HEK293 (cell line): ENCODE measurements at regions not wholly inside any gene's neighbourhood (a gene's known extent, or its start where the extent isn't known, plus 50 kb on each side); places are given as distances from the start of the nearest gene placed in this dataset.

Experiments used
- CTCF ChIA-PET: fragments of 350-600 bp; formaldehyde crosslinking; extraction: SDS; loops from one replicate; lab custom pipeline; 2021; ENCODE audit warnings: antibody characterized with exemption; lab: Yijun Ruan, JAX
- POLR2A ChIA-PET: fragments of 300-600 bp; formaldehyde crosslinking; extraction: SDS; loops from one replicate; lab custom pipeline; 2020; ENCODE audit warnings: antibody characterized with exemption, inconsistent platforms; lab: Yijun Ruan, JAX
- H3K27ac ChIP-seq: fragments of 200-500 bp; sonication (Bioruptor generic); 2 replicates; pipeline ENCODE4 v1.5.1; 2014; ENCODE audit warnings: low read depth, low read length, control low read depth, inconsistent platforms; ENCODE audit errors: extremely low read depth
- H3K36me3 ChIP-seq, 2 experiments: fragments of 200-500 bp in 1 of 2; sonication (Bioruptor generic) in 1 of 2; 1 replicate in 1 of 2; 2 replicates in 1 of 2; pipeline ENCODE4 v1.5.1; 2014 to 2017; ENCODE audit warnings: inconsistent platforms in 2 of 2, low read length in 2 of 2; ENCODE audit not compliant: control insufficient read depth in 2 of 2, insufficient read depth in 1 of 2
- H3K4me1 ChIP-seq: fragments of 200-500 bp; sonication (Bioruptor generic); 2 replicates; pipeline ENCODE4 v1.5.1; 2014; ENCODE audit warnings: mild to moderate bottlenecking, low read length, inconsistent platforms; ENCODE audit not compliant: control insufficient read depth, insufficient read depth
- H3K4me3 ChIP-seq: 2 replicates; pipeline ENCODE4 v1.5.1; 2011; ENCODE audit warnings: low read depth, mild to moderate bottlenecking, control low read depth, low read length, moderate library complexity
- H3K9me3 ChIP-seq: fragments of 200-500 bp; sonication (Bioruptor generic); 2 replicates; pipeline ENCODE4 v1.5.1; 2014; ENCODE audit warnings: low read depth, low read length, inconsistent platforms; ENCODE audit not compliant: control insufficient read depth, insufficient read depth
- ATF2 ChIP-seq: fragments of 450-650 bp; formaldehyde crosslinking; IDR thresholded peaks from 2 replicates; pipeline ENCODE4 v1.5.1; 2016; ENCODE audit warnings: missing biosample characterization, missing genetic modification characterization, low read depth
- IKZF3 ChIP-seq: fragments of 450-650 bp; IDR thresholded peaks from 2 replicates; pipeline ENCODE4 v1.5.0; 2018; ENCODE audit warnings: missing biosample characterization, mild to moderate bottlenecking, missing genetic modification characterization, moderate library complexity
- KLF1 ChIP-seq: fragments of 450-650 bp; formaldehyde crosslinking; IDR thresholded peaks from 2 replicates; pipeline ENCODE4 v1.5.1; 2016; ENCODE audit warnings: missing biosample characterization, missing genetic modification characterization
- KLF7 ChIP-seq: fragments of 450-650 bp; formaldehyde crosslinking; IDR thresholded peaks from 2 replicates; pipeline ENCODE4 v1.5.1; 2016; ENCODE audit warnings: missing biosample characterization, missing genetic modification characterization, borderline replicate concordance
- PRDM1 ChIP-seq: fragments of 450-650 bp; formaldehyde crosslinking; IDR thresholded peaks from 2 replicates; pipeline ENCODE4; 2016; ENCODE audit warnings: missing biosample characterization, missing genetic modification characterization
- SCRT2 ChIP-seq: fragments of 450-650 bp; formaldehyde crosslinking; IDR thresholded peaks from 2 replicates; pipeline ENCODE4 v1.5.1; 2016; ENCODE audit warnings: missing biosample characterization, missing genetic modification characterization
- SP2 ChIP-seq: fragments of 450-650 bp; formaldehyde crosslinking; IDR thresholded peaks from 2 replicates; pipeline ENCODE4 v1.5.1; 2016; ENCODE audit warnings: missing biosample characterization, missing genetic modification characterization
- SP7 ChIP-seq: fragments of 450-650 bp; formaldehyde crosslinking; IDR thresholded peaks from 2 replicates; pipeline ENCODE4 v1.5.1; 2016; ENCODE audit warnings: missing biosample characterization, missing genetic modification characterization
- ZIC2 ChIP-seq: fragments of 450-650 bp; formaldehyde crosslinking; IDR thresholded peaks from 2 replicates; pipeline ENCODE4 v1.5.1; 2016; ENCODE audit warnings: missing biosample characterization, missing genetic modification characterization
- ZNF155 ChIP-seq: fragments of 450-650 bp; formaldehyde crosslinking; IDR thresholded peaks from 2 replicates; pipeline ENCODE4 v1.5.1; 2016; ENCODE audit warnings: missing biosample characterization, missing genetic modification characterization
- ZNF175 ChIP-seq: fragments of 450-650 bp; formaldehyde crosslinking; IDR thresholded peaks from 2 replicates; pipeline ENCODE4 v1.5.1; 2016; ENCODE audit warnings: missing biosample characterization, missing genetic modification characterization
- ZNF19 ChIP-seq: fragments of 450-650 bp; formaldehyde crosslinking; IDR thresholded peaks from 2 replicates; pipeline ENCODE4; 2016; ENCODE audit warnings: missing biosample characterization, missing genetic modification characterization, low read depth
- ZNF239 ChIP-seq: fragments of 450-650 bp; formaldehyde crosslinking; IDR thresholded peaks from 2 replicates; pipeline ENCODE4 v1.5.1; 2016; ENCODE audit warnings: missing biosample characterization, missing genetic modification characterization
- ZNF248 ChIP-seq: fragments of 450-650 bp; formaldehyde crosslinking; IDR thresholded peaks from 2 replicates; pipeline ENCODE4 v1.5.1; 2017; ENCODE audit warnings: missing biosample characterization, missing genetic modification characterization
- ZNF274 ChIP-seq, 2 experiments: fragments of 200-500 bp in 1 of 2; fragments of 450-650 bp in 1 of 2; sonication (Bioruptor generic) in 1 of 2; formaldehyde crosslinking in 1 of 2; IDR thresholded peaks; 2 replicates each; pipeline versions ENCODE4 v1.5.1 to v1.6.1; 2014 to 2016; ENCODE audit warnings: borderline replicate concordance in 1 of 2, inconsistent platforms in 1 of 2, low read length in 1 of 2, missing biosample characterization in 1 of 2, missing genetic modification characterization in 1 of 2
- ZNF324 ChIP-seq: fragments of 450-650 bp; formaldehyde crosslinking; IDR thresholded peaks from 2 replicates; pipeline ENCODE4 v1.5.1; 2016; ENCODE audit warnings: missing biosample characterization, missing genetic modification characterization
- ZNF404 ChIP-seq: fragments of 450-650 bp; formaldehyde crosslinking; IDR thresholded peaks from 2 replicates; pipeline ENCODE4 v1.5.1; 2017; ENCODE audit warnings: missing biosample characterization, missing genetic modification characterization
- ZNF426 ChIP-seq: fragments of 450-650 bp; formaldehyde crosslinking; IDR thresholded peaks from 2 replicates; pipeline ENCODE4 v1.5.1; 2017; ENCODE audit warnings: missing biosample characterization, missing genetic modification characterization, mild to moderate bottlenecking, inconsistent platforms, moderate library complexity
- ZNF473 ChIP-seq: fragments of 450-650 bp; formaldehyde crosslinking; IDR thresholded peaks from 2 replicates; pipeline ENCODE4 v1.5.1; 2017; ENCODE audit warnings: missing biosample characterization, missing genetic modification characterization
- ZNF623 ChIP-seq: fragments of 450-650 bp; formaldehyde crosslinking; IDR thresholded peaks from 2 replicates; pipeline ENCODE4 v1.5.1; 2016; ENCODE audit warnings: missing biosample characterization, missing genetic modification characterization
- ZNF747 ChIP-seq: fragments of 450-650 bp; formaldehyde crosslinking; IDR thresholded peaks from 2 replicates; pipeline ENCODE4 v1.5.1; 2016; ENCODE audit warnings: missing biosample characterization, missing genetic modification characterization
- ZNF843 ChIP-seq: fragments of 450-650 bp; formaldehyde crosslinking; IDR thresholded peaks from 2 replicates; pipeline ENCODE4 v1.5.1; 2016; ENCODE audit warnings: missing biosample characterization, missing genetic modification characterization
- ZSCAN18 ChIP-seq: fragments of 450-650 bp; formaldehyde crosslinking; IDR thresholded peaks from 2 replicates; pipeline ENCODE4 v1.5.1; 2016; ENCODE audit warnings: missing biosample characterization, missing genetic modification characterization
- ZSCAN23 ChIP-seq: fragments of 450-650 bp; formaldehyde crosslinking; IDR thresholded peaks from 2 replicates; pipeline ENCODE4 v1.5.1; 2016; ENCODE audit warnings: missing biosample characterization, missing genetic modification characterization
- TF ChIP-seq, protein P1 (sequence below): fragments of 450-650 bp; formaldehyde crosslinking; IDR thresholded peaks from 2 replicates; pipeline ENCODE4 v1.5.1; 2016; ENCODE audit warnings: missing biosample characterization, missing genetic modification characterization
- TF ChIP-seq, protein P2 (sequence below): fragments of 450-650 bp; formaldehyde crosslinking; IDR thresholded peaks from 2 replicates; pipeline ENCODE4 v1.5.1; 2016; ENCODE audit warnings: missing biosample characterization, missing genetic modification characterization

- CTCF ChIA-PET = interaction anchor here (0.6 to 1.7 kb wide), 3 partner anchors 9 to 30 kb away, joined by 3 to 6 read pairs (median 3); no protein-coding TSS in a partner anchor
- Histone ChIP-seq H3K27ac (no peak overlapping the region), H3K4me3 (no peak overlapping the region), H3K4me1 (peaks cover 2% of the 10 kb centered on the region; the same call in 1 of the 2 replicates), H3K9me3 (no peaks in the 10 kb centered on the region), H3K36me3 (no peaks in the 10 kb centered on the region)
- POLR2A ChIA-PET = no interaction called here
- TF ChIP-seq ZNF473 (tag by site-specific recombination) = no peak
- TF ChIP-seq ZNF155 = no peak
- no peak for TF ChIP-seq SP2
- no peak for TF ChIP-seq ZSCAN18 (tag by site-specific recombination)
- no peak for TF ChIP-seq ZNF426 (tag by site-specific recombination)
- TF ChIP-seq, protein P1, sequence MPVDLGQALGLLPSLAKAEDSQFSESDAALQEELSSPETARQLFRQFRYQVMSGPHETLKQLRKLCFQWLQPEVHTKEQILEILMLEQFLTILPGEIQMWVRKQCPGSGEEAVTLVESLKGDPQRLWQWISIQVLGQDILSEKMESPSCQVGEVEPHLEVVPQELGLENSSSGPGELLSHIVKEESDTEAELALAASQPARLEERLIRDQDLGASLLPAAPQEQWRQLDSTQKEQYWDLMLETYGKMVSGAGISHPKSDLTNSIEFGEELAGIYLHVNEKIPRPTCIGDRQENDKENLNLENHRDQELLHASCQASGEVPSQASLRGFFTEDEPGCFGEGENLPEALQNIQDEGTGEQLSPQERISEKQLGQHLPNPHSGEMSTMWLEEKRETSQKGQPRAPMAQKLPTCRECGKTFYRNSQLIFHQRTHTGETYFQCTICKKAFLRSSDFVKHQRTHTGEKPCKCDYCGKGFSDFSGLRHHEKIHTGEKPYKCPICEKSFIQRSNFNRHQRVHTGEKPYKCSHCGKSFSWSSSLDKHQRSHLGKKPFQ (tag by site-specific recombination) = no peak
- TF ChIP-seq ZNF239 (tag by site-specific recombination) = no peak
These were observed 382.3 kb upstream of the ID4 start for GRCh38 chr6:19454721-19455392.

DNA sequence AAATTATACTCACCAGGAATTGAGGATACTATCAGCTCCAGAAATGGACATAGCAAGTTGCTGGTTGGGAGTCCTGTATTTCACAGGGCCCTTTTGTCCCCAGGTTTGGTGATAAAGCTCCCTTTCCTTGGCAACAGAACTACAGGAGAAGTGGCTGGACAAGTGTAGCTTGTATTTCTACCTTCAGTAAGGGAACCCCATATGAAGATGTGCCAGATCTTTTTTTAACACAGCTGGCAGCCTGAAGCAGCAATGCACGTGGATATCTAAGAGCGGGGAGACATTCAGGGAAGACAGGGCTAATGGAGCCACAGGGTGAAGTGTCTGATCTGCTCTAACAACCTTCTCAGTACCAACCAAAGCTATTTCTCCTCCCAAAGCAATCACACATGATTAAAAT, 373.9 kb upstream of the ID4 start:
- TF ChIP-seq, protein P2, sequence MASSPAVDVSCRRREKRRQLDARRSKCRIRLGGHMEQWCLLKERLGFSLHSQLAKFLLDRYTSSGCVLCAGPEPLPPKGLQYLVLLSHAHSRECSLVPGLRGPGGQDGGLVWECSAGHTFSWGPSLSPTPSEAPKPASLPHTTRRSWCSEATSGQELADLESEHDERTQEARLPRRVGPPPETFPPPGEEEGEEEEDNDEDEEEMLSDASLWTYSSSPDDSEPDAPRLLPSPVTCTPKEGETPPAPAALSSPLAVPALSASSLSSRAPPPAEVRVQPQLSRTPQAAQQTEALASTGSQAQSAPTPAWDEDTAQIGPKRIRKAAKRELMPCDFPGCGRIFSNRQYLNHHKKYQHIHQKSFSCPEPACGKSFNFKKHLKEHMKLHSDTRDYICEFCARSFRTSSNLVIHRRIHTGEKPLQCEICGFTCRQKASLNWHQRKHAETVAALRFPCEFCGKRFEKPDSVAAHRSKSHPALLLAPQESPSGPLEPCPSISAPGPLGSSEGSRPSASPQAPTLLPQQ (tag by site-specific recombination) = no peak
- ChIA-PET CTCF (interaction anchor here (0.6 kb wide), 1 partner anchor 9 kb away, joined by 3 read pairs; no protein-coding TSS in a partner anchor), POLR2A (interaction anchor here (0.6 kb wide), 1 partner anchor 69 kb away, joined by 4 read pairs; no protein-coding TSS in a partner anchor)
- Histone ChIP-seq H3K4me3 (no peak overlapping the region), H3K4me1 (peaks cover 10% of the 10 kb centered on the region), H3K36me3 (no peaks in the 10 kb centered on the region), H3K27ac (no peak overlapping the region), H3K9me3 (no peaks in the 10 kb centered on the region)

DNA sequence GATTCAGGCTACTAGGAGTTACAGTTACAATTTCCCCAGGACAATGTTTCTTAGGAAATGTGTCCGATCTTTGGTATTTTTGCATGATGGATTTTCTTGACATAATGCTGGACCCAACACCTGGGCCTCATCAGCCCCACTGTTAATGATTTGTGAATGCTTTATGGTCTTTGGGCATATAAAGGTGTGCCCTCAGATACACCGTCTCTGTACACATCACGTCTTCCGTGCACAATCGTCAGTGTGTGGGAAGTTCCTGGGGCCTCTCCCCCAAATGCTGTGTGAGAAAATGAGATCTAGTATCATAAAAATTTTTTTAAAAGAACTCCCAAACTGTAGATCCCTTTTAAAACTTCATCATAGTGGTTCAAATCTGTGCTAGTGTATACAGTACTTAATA, 373.2 kb upstream of the ID4 start:
- H3K27ac ChIP-seq = no peak overlapping the region
- CTCF ChIA-PET = no interaction called here
- H3K36me3 ChIP-seq = no peaks in the 10 kb centered on the region
- H3K9me3 ChIP-seq = no peaks in the 10 kb centered on the region
- POLR2A ChIA-PET = no interaction called here
- peaks cover 10% of the 10 kb centered on the region for H3K4me1 ChIP-seq
- no peak overlapping the region for H3K4me3 ChIP-seq
- TF ChIP-seq ZSCAN23 (no peak), ZNF747 (tag by site-specific recombination) (no peak), PRDM1 (no peak), ZNF248 (tag by site-specific recombination) (no peak), SP7 (tag by site-specific recombination) (no peak), ZNF274 (IDR thresholded peaks at IDR 0.05; ENCODE audit: low read length) (no peak), ZNF274 (tag by site-specific recombination; IDR thresholded peaks at IDR 0.05; ENCODE audit: borderline replicate concordance) (no peak), ZNF324 (tag by site-specific recombination) (no peak), ATF2 (no peak), ZIC2 (no peak), ZNF19 (tag by site-specific recombination) (no peak), IKZF3 (tag by site-specific recombination) (no peak), KLF7 (no peak), ZNF843 (tag by site-specific recombination) (no peak), SCRT2 (tag by site-specific recombination) (no peak), KLF1 (tag by site-specific recombination) (no peak), ZNF623 (tag by site-specific recombination) (no peak), ZNF404 (no peak), ZNF175 (tag by site-specific recombination) (no peak)
